H1 (cell line): ENCODE measurements at regions not wholly inside any gene's neighbourhood (a gene's known extent, or its start where the extent isn't known, plus 50 kb on each side); places are given as distances from the start of the nearest gene placed in this dataset.

Experiments used
- CBX5 ChIP-seq: fragments of 300-800, 300-1000 bp; sonication (generic); IDR thresholded peaks from 2 replicates; pipeline ENCODE4 v1.7.1; 2016; ENCODE audit warnings: antibody characterized with exemption, low read length, low read depth
- GABPA ChIP-seq: IDR thresholded peaks from 2 replicates; pipeline ENCODE4 v1.6.1; 2011; ENCODE audit warnings: mild to moderate bottlenecking, low read length, moderate library complexity, borderline replicate concordance; ENCODE audit not compliant: insufficient read depth
- MAFK ChIP-seq: IDR thresholded peaks from 2 replicates; pipeline ENCODE4 v1.6.1; 2012; ENCODE audit warnings: low read depth, mild to moderate bottlenecking, improper control_type of control experiment, low read length
- NRF1 ChIP-seq: IDR thresholded peaks from 2 replicates; pipeline ENCODE4 v1.6.1; 2011; ENCODE audit warnings: mild to moderate bottlenecking, low read depth, low read length, improper control_type of control experiment
- POLR2AphosphoS5 ChIP-seq: IDR thresholded peaks from 2 replicates; pipeline ENCODE4 v1.6.1; 2011; ENCODE audit warnings: low read depth, low read length
- RBBP5 ChIP-seq: IDR thresholded peaks from 2 replicates; pipeline ENCODE4 v1.7.1; 2012; ENCODE audit warnings: low read depth, mild to moderate bottlenecking, inconsistent platforms, low read length, moderate library complexity, borderline replicate concordance
- RNF2 ChIP-seq: fragments of 200-900, 300-1000 bp; sonication (generic); IDR thresholded peaks from 2 replicates; pipeline ENCODE4 v1.7.1; 2016; ENCODE audit warnings: borderline replicate concordance, low read depth, mild to moderate bottlenecking, antibody characterized with exemption, low read length; ENCODE audit not compliant: poor library complexity, severe bottlenecking; ENCODE audit errors: missing control alignments

- TF ChIP-seq POLR2AphosphoS5 (no peak), MAFK (no peak), CBX5 (no peak), GABPA (no peak), RBBP5 (no peak), NRF1 (no peak), RNF2 (no peak)
- TF ChIP-seq, all 59 proteins: peak for 0
These were observed 58.2 kb upstream of the MSN start (continued) for GRCh38 chrX:65609237-65609636.
